OCI-LY7 (cell line): ENCODE measurements at regions not wholly inside any gene's neighbourhood (a gene's known extent, or its start where the extent isn't known, plus 50 kb on each side); places are given as distances from the start of the nearest gene placed in this dataset.

Source experiments
- EZH2phosphoT487 ChIP-seq: fragments of 200-600 bp; sonication (generic); IDR thresholded peaks from 2 replicates; pipeline ENCODE4 v1.6.1; 2018; ENCODE audit warnings: low read depth, borderline replicate concordance, mild to moderate bottlenecking, mixed run types, antibody characterized with exemption, low read length, moderate library complexity, mixed read lengths
- TF ChIP-seq, protein P1 (sequence below): fragments of 200-600 bp; sonication (generic); conservative IDR thresholded peaks from 2 replicates; pipeline ENCODE4 v1.5.1; 2014; ENCODE audit warnings: mild to moderate bottlenecking, antibody characterized with exemption, low read length, moderate library complexity, mixed read lengths

DNA sequence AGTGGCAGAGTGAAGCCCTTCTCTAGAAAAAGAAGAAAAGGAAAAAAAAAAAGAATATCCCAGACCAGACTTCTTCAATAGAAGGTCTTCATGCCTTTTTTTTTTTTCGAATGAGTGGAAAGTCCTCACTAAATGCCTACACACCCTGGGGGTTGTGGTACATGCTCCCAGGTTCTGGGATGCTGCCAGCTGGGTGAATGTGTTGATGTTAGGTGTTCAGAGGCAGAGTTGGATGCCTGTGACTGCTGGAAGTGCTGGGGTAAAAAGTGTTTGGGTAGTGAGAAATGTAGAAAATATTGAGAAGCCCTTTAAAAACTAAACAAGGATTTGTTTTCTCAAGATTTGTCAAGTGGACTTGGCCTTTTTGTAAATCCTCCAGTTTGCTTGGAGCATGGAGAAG lies 318.6 kb downstream of the SLC4A3 start:
- TF ChIP-seq, protein P1, sequence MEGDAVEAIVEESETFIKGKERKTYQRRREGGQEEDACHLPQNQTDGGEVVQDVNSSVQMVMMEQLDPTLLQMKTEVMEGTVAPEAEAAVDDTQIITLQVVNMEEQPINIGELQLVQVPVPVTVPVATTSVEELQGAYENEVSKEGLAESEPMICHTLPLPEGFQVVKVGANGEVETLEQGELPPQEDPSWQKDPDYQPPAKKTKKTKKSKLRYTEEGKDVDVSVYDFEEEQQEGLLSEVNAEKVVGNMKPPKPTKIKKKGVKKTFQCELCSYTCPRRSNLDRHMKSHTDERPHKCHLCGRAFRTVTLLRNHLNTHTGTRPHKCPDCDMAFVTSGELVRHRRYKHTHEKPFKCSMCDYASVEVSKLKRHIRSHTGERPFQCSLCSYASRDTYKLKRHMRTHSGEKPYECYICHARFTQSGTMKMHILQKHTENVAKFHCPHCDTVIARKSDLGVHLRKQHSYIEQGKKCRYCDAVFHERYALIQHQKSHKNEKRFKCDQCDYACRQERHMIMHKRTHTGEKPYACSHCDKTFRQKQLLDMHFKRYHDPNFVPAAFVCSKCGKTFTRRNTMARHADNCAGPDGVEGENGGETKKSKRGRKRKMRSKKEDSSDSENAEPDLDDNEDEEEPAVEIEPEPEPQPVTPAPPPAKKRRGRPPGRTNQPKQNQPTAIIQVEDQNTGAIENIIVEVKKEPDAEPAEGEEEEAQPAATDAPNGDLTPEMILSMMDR, result no peak
- TF ChIP-seq EZH2phosphoT487, result no peak
